Keratinocyte (primary cell): ENCODE measurements at regions not wholly inside any gene's neighbourhood (a gene's known extent, or its start where the extent isn't known, plus 50 kb on each side); places are given as distances from the start of the nearest gene placed in this dataset.

Source experiments
- CTCF ChIP-seq, 3 experiments: IDR thresholded peaks in 1 of 3; conservative IDR thresholded peaks in 1 of 3; optimal IDR thresholded peaks in 1 of 3; 2 replicates in 2 of 3; 3 replicates in 1 of 3; pipeline versions ENCODE3 to v1.5.1; 2011; ENCODE audit warnings: low read length in 3 of 3, mild to moderate bottlenecking in 3 of 3, moderate library complexity in 2 of 3, control low read depth in 1 of 3, inconsistent platforms in 1 of 3; ENCODE audit not compliant: insufficient read depth in 2 of 3; ENCODE audit errors: extremely low read depth in 1 of 3
- EZH2 ChIP-seq: IDR thresholded peaks from one replicate; pipeline ENCODE4 v1.6.1; 2012; ENCODE audit warnings: inconsistent platforms, mild to moderate bottlenecking, low read length, moderate library complexity

GRCh38 chr18:37666451-37666850, 100.9 kb upstream of the CELF4 start:
- no peak for TF ChIP-seq CTCF (optimal IDR thresholded peaks at IDR 0.05 in 1 of 3, IDR thresholded peaks at IDR 0.05 in 1 of 3, conservative IDR thresholded peaks at IDR 0.05 in 1 of 3; ENCODE audit: extremely low read depth in 1 of 3, insufficient read depth in 2 of 3, low read length in 3 of 3)
- no peak for TF ChIP-seq EZH2
